ENCODE measurements at regions not wholly inside any gene's neighbourhood (a gene's known extent, or its start where the extent isn't known, plus 50 kb on each side); places are given as distances from the start of the nearest gene placed in this dataset.
"Not testable (repeated sequence)": the region's sequence is repeated elsewhere in the genome, so short reads cannot be mapped to it uniquely, and the experiment has no call there.

DNA sequence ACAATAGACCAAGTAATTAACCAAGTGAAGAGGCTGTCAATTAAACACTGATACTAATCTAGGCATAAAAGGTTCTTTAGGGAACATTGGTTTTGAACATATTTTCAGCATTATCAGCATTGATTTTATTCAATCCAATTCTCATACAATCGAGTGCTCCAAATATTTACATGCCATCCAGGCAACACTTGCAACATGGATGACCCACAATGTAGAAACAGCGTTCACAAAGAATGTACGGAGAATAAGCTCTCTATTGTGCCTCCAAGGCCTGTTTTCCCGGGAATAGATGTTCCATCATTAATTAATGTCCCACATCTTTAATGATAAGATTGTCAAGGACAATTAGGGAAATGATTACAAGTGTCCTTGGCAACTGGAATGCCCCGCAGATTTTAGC lies 117.4 kb downstream of the RFX6 start:
- 81 to 83% methylated on average over 5 of the region's 5 CpGs for WGBS, 2 donors
- no peak for DNase-seq
- H3K4me1 ChIP-seq, result no peaks in the 10 kb centered on the region
- no peak overlapping the region for H3K27ac ChIP-seq
- H3K27me3 ChIP-seq, result no peaks in the 10 kb centered on the region
- TF ChIP-seq POLR2AphosphoS5 (IDR thresholded peaks at IDR 0.05) (no peak), EP300 (IDR thresholded peaks at IDR 0.05) (no peak), POLR2A (IDR thresholded peaks at IDR 0.05) (no peak)
- TF ChIP-seq, protein P1, sequence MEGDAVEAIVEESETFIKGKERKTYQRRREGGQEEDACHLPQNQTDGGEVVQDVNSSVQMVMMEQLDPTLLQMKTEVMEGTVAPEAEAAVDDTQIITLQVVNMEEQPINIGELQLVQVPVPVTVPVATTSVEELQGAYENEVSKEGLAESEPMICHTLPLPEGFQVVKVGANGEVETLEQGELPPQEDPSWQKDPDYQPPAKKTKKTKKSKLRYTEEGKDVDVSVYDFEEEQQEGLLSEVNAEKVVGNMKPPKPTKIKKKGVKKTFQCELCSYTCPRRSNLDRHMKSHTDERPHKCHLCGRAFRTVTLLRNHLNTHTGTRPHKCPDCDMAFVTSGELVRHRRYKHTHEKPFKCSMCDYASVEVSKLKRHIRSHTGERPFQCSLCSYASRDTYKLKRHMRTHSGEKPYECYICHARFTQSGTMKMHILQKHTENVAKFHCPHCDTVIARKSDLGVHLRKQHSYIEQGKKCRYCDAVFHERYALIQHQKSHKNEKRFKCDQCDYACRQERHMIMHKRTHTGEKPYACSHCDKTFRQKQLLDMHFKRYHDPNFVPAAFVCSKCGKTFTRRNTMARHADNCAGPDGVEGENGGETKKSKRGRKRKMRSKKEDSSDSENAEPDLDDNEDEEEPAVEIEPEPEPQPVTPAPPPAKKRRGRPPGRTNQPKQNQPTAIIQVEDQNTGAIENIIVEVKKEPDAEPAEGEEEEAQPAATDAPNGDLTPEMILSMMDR (IDR thresholded peaks at IDR 0.05), result no peak
- ATAC-seq (ENCODE audit: low FRiP score in 2 of 2), result no peak
- H3K36me3 ChIP-seq, result no peaks in the 10 kb centered on the region
- no peak overlapping the region for H3K4me3 ChIP-seq
- no peaks in the 10 kb centered on the region for H3K9me3 ChIP-seq

GRCh38 chr6:116996842-116997241 lies 119.8 kb downstream of the RFX6 start:
- H3K27ac ChIP-seq, result no peak overlapping the region
- 55 to 58% methylated on average over 5 of the region's 5 CpGs for WGBS, 2 donors

DNA sequence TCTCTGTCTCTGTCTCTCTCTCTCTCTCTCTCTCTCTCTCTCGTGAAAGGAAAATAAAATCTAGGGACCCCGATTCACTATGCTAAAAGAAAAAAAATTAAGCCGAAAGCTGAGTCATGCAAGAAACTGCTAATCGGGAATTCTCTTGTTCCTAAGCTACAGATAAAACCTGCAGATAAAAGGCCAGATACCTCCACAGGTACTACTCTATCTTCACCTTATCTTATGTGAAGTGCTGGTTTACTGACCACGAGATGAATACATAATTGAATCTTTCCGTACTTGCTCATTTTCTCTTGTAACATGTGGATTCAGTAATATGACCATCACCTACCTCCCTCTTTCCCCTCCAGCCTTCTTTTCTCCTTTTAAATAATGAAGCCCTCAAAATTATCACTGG lies 120.5 kb downstream of the RFX6 start:
- H3K9me3 ChIP-seq, result no peaks in the 10 kb centered on the region
- H3K4me3 ChIP-seq, result no peak overlapping the region
- DNase-seq (no peak), ATAC-seq (ENCODE audit: low FRiP score in 2 of 2) (no peak)
- H3K27me3 ChIP-seq, result no peaks in the 10 kb centered on the region
- H3K36me3 ChIP-seq, result no peaks in the 10 kb centered on the region
- WGBS, 2 donors, result 70 to 72% methylated on average over 6 of the region's 6 CpGs
- H3K27ac ChIP-seq, result no peak overlapping the region
- no peaks in the 10 kb centered on the region for H3K4me1 ChIP-seq
- TF ChIP-seq EP300 (IDR thresholded peaks at IDR 0.05), result no peak
- no peak for TF ChIP-seq POLR2AphosphoS5 (IDR thresholded peaks at IDR 0.05)
- no peak for TF ChIP-seq POLR2A (IDR thresholded peaks at IDR 0.05)
- TF ChIP-seq, protein P1 (IDR thresholded peaks at IDR 0.05), result no peak

More at GRCh38 chr6:116996842-116997241, 119.8 kb downstream of the RFX6 start:
- Histone ChIP-seq H3K9me3 (no peaks in the 10 kb centered on the region), H3K27me3 (no peaks in the 10 kb centered on the region), H3K4me1 (no peaks in the 10 kb centered on the region), H3K36me3 (no peaks in the 10 kb centered on the region), H3K4me3 (no peak overlapping the region)
- DNase-seq (no peak), ATAC-seq (ENCODE audit: low FRiP score in 2 of 2) (no peak)
- TF ChIP-seq, protein P1 (IDR thresholded peaks at IDR 0.05), result no peak
- TF ChIP-seq POLR2AphosphoS5 (IDR thresholded peaks at IDR 0.05), result no peak
- no peak for TF ChIP-seq EP300 (IDR thresholded peaks at IDR 0.05)
- TF ChIP-seq POLR2A (IDR thresholded peaks at IDR 0.05), result no peak

GRCh38 chr6:117007659-117008058 lies 130.6 kb downstream of the RFX6 start:
- H3K27ac ChIP-seq, result no peak overlapping the region
- no peaks in the 10 kb centered on the region for H3K36me3 ChIP-seq
- DNase-seq (no peak), ATAC-seq (ENCODE audit: low FRiP score in 2 of 2) (no peak)
- no peak overlapping the region for H3K4me3 ChIP-seq
- H3K4me1 ChIP-seq, result no peaks in the 10 kb centered on the region
- no peaks in the 10 kb centered on the region for H3K27me3 ChIP-seq
- TF ChIP-seq, protein P1 (IDR thresholded peaks at IDR 0.05), result no peak
- TF ChIP-seq POLR2A (IDR thresholded peaks at IDR 0.05) (no peak), POLR2AphosphoS5 (IDR thresholded peaks at IDR 0.05) (no peak), EP300 (IDR thresholded peaks at IDR 0.05) (no peak)
- H3K9me3 ChIP-seq, result no peaks in the 10 kb centered on the region
- 75 to 85% methylated on average over 3 of the region's 3 CpGs for WGBS, 2 donors

- no peaks in the 10 kb centered on the region for H3K27me3 ChIP-seq
- DNase-seq, result no peak
- no peak overlapping the region for H3K4me3 ChIP-seq
- TF ChIP-seq EP300 (IDR thresholded peaks at IDR 0.05) (no peak), POLR2AphosphoS5 (IDR thresholded peaks at IDR 0.05) (no peak), POLR2A (IDR thresholded peaks at IDR 0.05) (no peak)
- TF ChIP-seq, protein P1 (IDR thresholded peaks at IDR 0.05), result no peak
- no peak for ATAC-seq (ENCODE audit: low FRiP score in 2 of 2)
- no peaks in the 10 kb centered on the region for H3K4me1 ChIP-seq
- no peak overlapping the region for H3K27ac ChIP-seq
- no peaks in the 10 kb centered on the region for H3K36me3 ChIP-seq
- no peaks in the 10 kb centered on the region for H3K9me3 ChIP-seq
- WGBS, 2 donors, result 90 to 93% methylated on average over 3 of the region's 3 CpGs
Measured at GRCh38 chr6:117008618-117009017, 131.6 kb downstream of the RFX6 start.

GRCh38 chr6:117014641-117015473 lies 137.8 kb downstream of the RFX6 start:
- not testable (repeated sequence) for H3K27me3 ChIP-seq; H3K27ac ChIP-seq; H3K9me3 ChIP-seq; H3K4me1 ChIP-seq; H3K36me3 ChIP-seq; H3K4me3 ChIP-seq; ATAC-seq (ENCODE audit: low FRiP score in 2 of 2)
- DNase-seq, result peak in 1 of 2 donors; percentile 81
- WGBS, 2 donors, result 74 to 88% methylated on average over 4 to 26 of the region's 43 CpGs

DNA sequence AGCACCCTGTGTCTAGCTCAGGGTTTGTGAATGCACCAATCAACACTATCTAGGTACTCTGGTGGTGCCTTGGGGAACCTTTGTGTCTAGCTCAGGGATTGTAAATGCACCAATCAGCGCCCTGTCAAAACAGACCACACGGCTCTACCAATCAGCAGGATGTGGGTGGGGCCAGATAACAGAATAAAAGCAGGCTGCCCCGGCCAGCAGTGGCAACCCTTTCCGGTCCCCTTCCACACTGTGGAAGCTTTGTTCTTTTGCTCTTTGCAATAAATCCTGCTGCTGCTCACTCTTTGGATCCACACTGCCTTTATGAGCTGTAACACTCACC lies 138.4 kb downstream of the RFX6 start:
- not testable (repeated sequence) for ATAC-seq (ENCODE audit: low FRiP score in 2 of 2); H3K9me3 ChIP-seq; H3K4me3 ChIP-seq; H3K27me3 ChIP-seq; DNase-seq; H3K4me1 ChIP-seq; H3K36me3 ChIP-seq; H3K27ac ChIP-seq
- 81 to 82% methylated on average over 4 of the region's 4 CpGs for WGBS, 2 donors

Measured in upper lobe of left lung (tissue), 6 donors.